GM12892 (cell line): ENCODE measurements at regions not wholly inside any gene's neighbourhood (a gene's known extent, or its start where the extent isn't known, plus 50 kb on each side); places are given as distances from the start of the nearest gene placed in this dataset.

Source experiments
- POLR2A ChIP-seq: IDR thresholded peaks from 2 replicates; pipeline ENCODE4 v1.6.1; 2011; ENCODE audit warnings: low read depth, low read length, control low read depth
- TAF1 ChIP-seq: IDR thresholded peaks from 2 replicates; pipeline ENCODE4 v1.6.1; 2011; ENCODE audit warnings: low read depth, mild to moderate bottlenecking, control low read depth, low read length, borderline replicate concordance

DNA sequence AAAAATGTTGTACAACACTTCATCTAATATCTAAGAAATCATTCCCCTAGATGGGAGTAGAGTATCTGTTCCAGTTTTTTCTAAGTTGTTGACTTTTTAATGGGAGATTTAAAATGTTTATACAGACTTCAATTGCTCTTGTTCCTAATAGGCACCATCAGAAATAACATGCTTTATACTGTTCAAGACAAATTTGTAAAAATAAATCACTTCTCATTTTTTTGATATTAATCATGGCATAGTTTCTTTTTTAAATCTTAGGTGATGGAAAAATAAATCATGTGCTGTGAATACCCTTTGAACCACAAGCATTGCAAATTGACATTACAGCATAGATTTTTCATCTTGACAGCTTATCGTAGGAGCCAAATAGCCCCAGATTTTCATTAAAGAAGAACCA is 473.5 kb upstream of the MGAT4C start:
- TF ChIP-seq POLR2A (no peak), TAF1 (no peak)
